PC-9 (cell line): ENCODE measurements at regions not wholly inside any gene's neighbourhood (a gene's known extent, or its start where the extent isn't known, plus 50 kb on each side); places are given as distances from the start of the nearest gene placed in this dataset.

Experiments
- BruUV-seq: library from RNA; stranded (reverse); fragments of 400-500 nt; replicated peaks from 2 replicates; lab custom pipeline; 2021; lab: Mats Ljungman, UMichigan
- CTCF ChIA-PET: fragments of 300-600 bp; sonication (Branson Sonifier 250); formaldehyde crosslinking; loops from one replicate; lab custom pipeline; 2022; ENCODE audit warnings: antibody characterized with exemption; lab: Charles Lee
- POLR2A ChIA-PET: fragments of 300-600 bp; sonication (Branson Sonifier 250); formaldehyde crosslinking; loops from one replicate; lab custom pipeline; 2022; ENCODE audit warnings: antibody characterized with exemption; ENCODE audit not compliant: unreplicated experiment; lab: Charles Lee
- DNase-seq, 2 experiments: peaks; one replicate each; pipeline versions ENCODE4 v3.0.0 to v3.0.0-alpha.2; 2015 to 2022; ENCODE audit warnings: mixed read lengths in 1 of 2
- H2AFZ ChIP-seq: fragments of 200-600 bp; sonication (generic); 2 replicates; pipeline ENCODE4 v1.8.1; 2017; ENCODE audit warnings: antibody characterized with exemption
- H3F3A ChIP-seq: fragments of 200-600 bp; sonication (generic); 2 replicates; pipeline ENCODE4 v1.8.1; 2017; ENCODE audit warnings: antibody characterized with exemption, mild to moderate bottlenecking, low read depth; ENCODE audit not compliant: insufficient read depth
- H3K27ac ChIP-seq: fragments of 200-600 bp; sonication (generic); 2 replicates; pipeline ENCODE4 v1.6.1; 2016; ENCODE audit warnings: mixed run types
- H3K27me3 ChIP-seq: fragments of 200-600 bp; sonication (generic); 2 replicates; pipeline ENCODE4 v1.6.1; 2016; ENCODE audit warnings: low read depth, mixed run types; ENCODE audit not compliant: insufficient read depth
- H3K36me3 ChIP-seq: fragments of 200-600 bp; sonication (generic); 2 replicates; pipeline ENCODE4 v1.6.1; 2016; ENCODE audit warnings: low read depth, mixed run types
- H3K4me1 ChIP-seq: fragments of 200-600 bp; sonication (generic); replicated peaks from 2 replicates; pipeline ENCODE4 v1.6.1; 2016; ENCODE audit warnings: mixed run types; ENCODE audit not compliant: insufficient read depth
- H3K4me2 ChIP-seq: fragments of 200-600 bp; sonication (generic); 2 replicates; pipeline ENCODE4 v1.6.1; 2017; ENCODE audit warnings: mixed run types
- H3K4me3 ChIP-seq: fragments of 200-600 bp; sonication (generic); 2 replicates; pipeline ENCODE4 v1.6.1; 2016; ENCODE audit warnings: mixed run types
- H3K79me2 ChIP-seq: fragments of 200-600 bp; sonication (generic); 2 replicates; pipeline ENCODE4 v1.6.1; 2017; ENCODE audit warnings: low read depth, mixed run types
- H3K9me2 ChIP-seq: fragments of 200-600 bp; sonication (generic); 2 replicates; pipeline ENCODE4 v1.8.1; 2017; ENCODE audit warnings: mild to moderate bottlenecking; ENCODE audit not compliant: insufficient read depth
- H3K9me3 ChIP-seq: fragments of 200-600 bp; sonication (generic); 2 replicates; pipeline ENCODE4 v1.8.1; 2016; ENCODE audit warnings: low read depth; ENCODE audit not compliant: insufficient read depth
- H4K20me1 ChIP-seq: fragments of 200-600 bp; sonication (generic); 2 replicates; pipeline ENCODE4 v1.8.1; 2017; ENCODE audit not compliant: insufficient read depth
- CTCF ChIP-seq: fragments of 200-600 bp; sonication (generic); conservative IDR thresholded peaks from 2 replicates; pipeline ENCODE4 v1.6.1; 2017; ENCODE audit warnings: mixed run types, antibody characterized with exemption, mild to moderate bottlenecking, moderate library complexity
- EZH2 ChIP-seq: fragments of 200-600 bp; sonication (generic); IDR thresholded peaks from 2 replicates; pipeline ENCODE4 v1.8.0; 2017; ENCODE audit warnings: antibody characterized with exemption, low read depth
- intact Hi-C: fragments of 100-400 bp; cut with micrococcal nuclease; formaldehyde crosslinking; loops from one replicate; pipeline ENCODE4 v1.10.0; 2022; ENCODE audit not compliant: unreplicated experiment

DNA sequence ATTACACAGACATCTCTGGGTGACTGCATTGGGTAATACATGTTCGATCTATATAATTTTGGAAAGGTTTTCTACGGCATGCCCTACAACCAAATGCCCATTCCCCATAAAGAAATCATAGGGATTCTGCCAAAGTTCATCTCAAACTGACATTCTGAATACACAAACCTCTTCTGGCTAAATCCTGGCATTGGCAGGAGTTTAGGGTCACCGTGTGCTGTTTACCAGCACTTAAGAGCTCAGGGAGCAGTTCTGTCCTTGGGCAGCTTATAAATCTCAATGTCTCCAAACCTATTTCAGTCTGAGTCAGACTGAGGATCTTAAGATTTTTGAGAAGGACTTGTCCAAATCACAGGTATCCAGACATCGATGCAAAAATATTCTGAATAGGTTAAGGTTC is 809.6 kb upstream of the LRRN3 start:
- CTCF ChIA-PET = no interaction called here
- intact Hi-C loops = no loop called here
- TF ChIP-seq EZH2 = no peak
- TF ChIP-seq CTCF = no peak
- H4K20me1 ChIP-seq = no peaks in the 10 kb centered on the region
- H3K9me2 ChIP-seq = no peaks in the 10 kb centered on the region
- H2AFZ ChIP-seq = peak overlapping the region; percentile 43; the same call in 1 of the 2 replicates
- H3K27me3 ChIP-seq = no peaks in the 10 kb centered on the region
- H3K9me3 ChIP-seq = no peaks in the 10 kb centered on the region; the same call in 1 of the 2 replicates
- H3K79me2 ChIP-seq = no peaks in the 10 kb centered on the region
- no peak overlapping the region for H3K27ac ChIP-seq
- no peak overlapping the region for H3K4me2 ChIP-seq
- no TSS peak for BruUV-seq
- H3K36me3 ChIP-seq = no peaks in the 10 kb centered on the region
- no peak overlapping the region for H3K4me3 ChIP-seq
- POLR2A ChIA-PET = interaction anchor here (0.6 kb wide), 1 partner anchor 257 kb away, joined by 3 read pairs; no protein-coding TSS in a partner anchor
- DNase-seq = no peak
- no peaks in the 10 kb centered on the region for H3K4me1 ChIP-seq
- H3F3A ChIP-seq = no peaks in the 10 kb centered on the region

DNA sequence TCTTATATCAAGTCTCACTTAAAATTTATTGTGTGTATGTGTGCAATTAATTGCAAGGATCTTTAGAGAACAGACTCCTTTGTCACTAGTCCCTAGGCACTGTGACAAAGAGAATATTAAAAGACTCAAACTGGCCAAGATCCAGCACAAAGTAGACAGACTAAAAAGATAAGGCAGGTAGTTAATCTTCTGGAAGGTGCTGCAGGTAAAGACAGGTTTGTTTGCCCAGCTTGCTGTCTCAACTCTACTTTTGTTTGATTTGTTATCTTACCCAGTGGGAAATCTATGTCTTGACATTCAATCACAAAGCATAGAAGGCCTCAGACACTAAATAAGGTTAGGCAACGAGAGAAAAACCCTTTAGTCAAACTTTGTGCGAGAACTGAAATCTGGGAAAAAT is 807.9 kb upstream of the LRRN3 start:
- H3F3A ChIP-seq = no peaks in the 10 kb centered on the region
- no peak for DNase-seq
- ChIA-PET POLR2A (no interaction called here), CTCF (no interaction called here)
- H4K20me1 ChIP-seq = no peaks in the 10 kb centered on the region
- BruUV-seq = no TSS peak
- no peak overlapping the region for H3K27ac ChIP-seq
- H3K27me3 ChIP-seq = no peaks in the 10 kb centered on the region
- H3K9me2 ChIP-seq = no peaks in the 10 kb centered on the region
- H3K36me3 ChIP-seq = no peaks in the 10 kb centered on the region
- H2AFZ ChIP-seq = no peak overlapping the region
- intact Hi-C loops = no loop called here
- no peaks in the 10 kb centered on the region for H3K79me2 ChIP-seq
- H3K9me3 ChIP-seq = no peaks in the 10 kb centered on the region; the same call in 1 of the 2 replicates
- TF ChIP-seq CTCF (no peak), EZH2 (no peak)
- H3K4me2 ChIP-seq = no peak overlapping the region
- no peaks in the 10 kb centered on the region for H3K4me1 ChIP-seq
- no peak overlapping the region for H3K4me3 ChIP-seq

- Histone ChIP-seq H2AFZ (no peak overlapping the region), H3F3A (no peaks in the 10 kb centered on the region), H3K9me2 (no peaks in the 10 kb centered on the region), H3K36me3 (no peaks in the 10 kb centered on the region), H3K4me2 (no peak overlapping the region), H3K79me2 (no peaks in the 10 kb centered on the region), H3K9me3 (no peaks in the 10 kb centered on the region), H3K4me3 (no peak overlapping the region), H4K20me1 (no peaks in the 10 kb centered on the region), H3K4me1 (no peaks in the 10 kb centered on the region), H3K27ac (no peak overlapping the region), H3K27me3 (no peaks in the 10 kb centered on the region)
- no TSS peak for BruUV-seq
- intact Hi-C loops = no loop called here
- ChIA-PET POLR2A (no interaction called here), CTCF (no interaction called here)
- DNase-seq = no peak
- TF ChIP-seq EZH2 = no peak
- no peak for TF ChIP-seq CTCF
Measured at GRCh38 chr7:110291430-110291829, 799.5 kb upstream of the LRRN3 start.
